IPS DF 4.7 (cell line): ENCODE measurements at regions not wholly inside any gene's neighbourhood (a gene's known extent, or its start where the extent isn't known, plus 50 kb on each side); places are given as distances from the start of the nearest gene placed in this dataset.

ENCODE experiments used
- DNase-seq: peaks from one replicate; pipeline ENCODE4 v3.0.0-alpha.2; 2013; ENCODE audit warnings: low spot score; ENCODE audit errors: extremely low read depth

DNA sequence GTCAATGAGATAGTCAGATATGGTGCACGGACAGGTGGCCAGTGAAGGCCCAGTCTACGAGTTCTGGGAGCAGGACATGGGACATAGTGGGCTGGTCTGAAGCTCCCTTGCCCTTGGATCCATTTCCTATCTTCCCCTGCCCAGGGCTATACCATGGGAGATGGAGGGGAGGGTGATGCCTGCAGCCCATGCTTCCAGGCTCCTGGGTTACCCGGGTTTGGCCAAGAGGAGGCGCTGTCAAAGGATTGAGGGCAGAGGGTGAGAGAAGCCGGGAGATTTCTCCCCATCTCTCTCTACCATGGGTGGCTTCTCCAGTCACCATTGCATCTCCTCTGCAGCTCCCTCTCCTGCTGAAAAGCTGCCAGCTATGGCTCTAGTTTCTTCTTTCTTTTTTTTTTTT, 52.8 kb upstream of the LHX5 start:
- no peak for DNase-seq

DNA sequence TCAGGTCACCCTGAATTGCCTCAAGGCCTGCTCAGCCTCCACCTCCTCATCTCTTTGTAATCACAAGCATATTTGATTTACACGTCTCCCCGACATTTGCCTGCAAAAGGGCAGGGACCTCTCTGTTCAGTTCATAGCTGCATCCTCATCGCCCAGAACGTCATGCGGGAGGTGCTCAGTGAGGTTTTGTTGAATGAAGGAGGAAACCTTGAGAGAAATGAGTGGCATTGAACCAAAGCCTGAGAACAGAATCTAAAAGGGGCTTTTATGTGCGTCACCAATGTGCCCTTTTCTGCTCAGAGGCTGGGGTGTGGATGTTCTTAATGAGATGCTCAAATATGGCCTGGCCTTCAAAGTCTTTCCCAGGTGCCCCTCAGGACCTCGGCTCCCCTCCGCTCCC, 50.0 kb upstream of the LHX5 start:
- DNase-seq = no peak
